RWPE1 (cell line): ENCODE measurements at regions not wholly inside any gene's neighbourhood (a gene's known extent, or its start where the extent isn't known, plus 50 kb on each side); places are given as distances from the start of the nearest gene placed in this dataset.

Experiments used
- CTCF ChIA-PET: fragments of 350-600 bp; sonication (Branson Sonifier 250); formaldehyde crosslinking; extraction: SDS; loops from one replicate; lab custom pipeline; 2021; lab: Yijun Ruan, JAX
- POLR2A ChIA-PET: fragments of 400-600 bp; formaldehyde crosslinking; extraction: SDS; loops from one replicate; lab custom pipeline; 2020; ENCODE audit warnings: antibody characterized with exemption; ENCODE audit not compliant: low non-redundant PET; lab: Yijun Ruan, JAX
- DNase-seq: peaks from one replicate; pipeline ENCODE4 v3.0.0; 2012; ENCODE audit warnings: low spot score
- H3K27ac ChIP-seq: fragments of 450-650 bp; 2 replicates; pipeline ENCODE4 v1.5.1; 2017
- TF ChIP-seq, protein P1 (sequence below): fragments of 450-650 bp; conservative IDR thresholded peaks from 2 replicates; pipeline ENCODE4 v1.5.1; 2017; ENCODE audit warnings: low read depth, mild to moderate bottlenecking

DNA sequence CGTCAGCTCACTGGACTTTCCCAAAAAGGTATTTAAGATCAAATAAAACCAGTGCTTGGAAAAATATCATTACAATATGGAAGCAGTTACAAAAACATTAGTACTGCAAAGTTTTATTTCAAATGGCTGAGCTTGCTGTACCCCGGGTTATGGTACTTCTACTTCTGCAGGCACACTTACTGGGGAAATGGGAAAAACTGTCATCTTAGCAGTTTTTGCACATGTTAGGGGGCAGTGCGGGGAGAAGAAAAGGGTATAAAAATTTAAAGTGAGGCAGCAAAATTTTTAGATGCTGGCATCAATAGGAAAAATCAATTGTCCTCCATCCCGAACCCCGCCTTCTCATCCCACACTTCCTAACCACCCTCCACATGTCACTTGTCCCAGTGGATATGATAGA, 133.4 kb downstream of the ATG4C start:
- H3K27ac ChIP-seq, result no peak overlapping the region
- DNase-seq, result no peak
- ChIA-PET CTCF (no interaction called here), POLR2A (no interaction called here)
- TF ChIP-seq, protein P1, sequence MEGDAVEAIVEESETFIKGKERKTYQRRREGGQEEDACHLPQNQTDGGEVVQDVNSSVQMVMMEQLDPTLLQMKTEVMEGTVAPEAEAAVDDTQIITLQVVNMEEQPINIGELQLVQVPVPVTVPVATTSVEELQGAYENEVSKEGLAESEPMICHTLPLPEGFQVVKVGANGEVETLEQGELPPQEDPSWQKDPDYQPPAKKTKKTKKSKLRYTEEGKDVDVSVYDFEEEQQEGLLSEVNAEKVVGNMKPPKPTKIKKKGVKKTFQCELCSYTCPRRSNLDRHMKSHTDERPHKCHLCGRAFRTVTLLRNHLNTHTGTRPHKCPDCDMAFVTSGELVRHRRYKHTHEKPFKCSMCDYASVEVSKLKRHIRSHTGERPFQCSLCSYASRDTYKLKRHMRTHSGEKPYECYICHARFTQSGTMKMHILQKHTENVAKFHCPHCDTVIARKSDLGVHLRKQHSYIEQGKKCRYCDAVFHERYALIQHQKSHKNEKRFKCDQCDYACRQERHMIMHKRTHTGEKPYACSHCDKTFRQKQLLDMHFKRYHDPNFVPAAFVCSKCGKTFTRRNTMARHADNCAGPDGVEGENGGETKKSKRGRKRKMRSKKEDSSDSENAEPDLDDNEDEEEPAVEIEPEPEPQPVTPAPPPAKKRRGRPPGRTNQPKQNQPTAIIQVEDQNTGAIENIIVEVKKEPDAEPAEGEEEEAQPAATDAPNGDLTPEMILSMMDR, result no peak

DNA sequence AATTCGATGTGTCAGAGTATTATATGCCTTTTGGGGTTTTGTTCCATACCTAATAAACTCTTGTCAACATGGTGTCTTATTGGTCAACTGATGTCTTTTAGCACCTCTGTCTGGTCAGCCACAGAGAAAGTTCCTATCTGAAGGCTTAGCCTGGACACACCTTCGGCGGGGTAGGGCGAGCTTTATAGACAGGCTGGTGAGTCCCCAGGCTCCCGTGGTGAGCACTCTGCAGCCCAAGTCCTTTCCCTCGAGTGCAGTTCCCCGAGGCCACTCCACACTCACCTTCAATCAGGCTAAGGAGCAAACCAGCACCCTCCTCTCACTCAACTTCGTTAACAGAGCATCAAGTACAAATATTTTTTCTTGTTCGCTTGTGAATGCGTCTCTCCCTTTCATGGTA, 133.9 kb downstream of the ATG4C start:
- TF ChIP-seq, protein P1, result no peak
- no peak overlapping the region for H3K27ac ChIP-seq
- DNase-seq, result no peak
- ChIA-PET POLR2A (no interaction called here), CTCF (no interaction called here)

DNA sequence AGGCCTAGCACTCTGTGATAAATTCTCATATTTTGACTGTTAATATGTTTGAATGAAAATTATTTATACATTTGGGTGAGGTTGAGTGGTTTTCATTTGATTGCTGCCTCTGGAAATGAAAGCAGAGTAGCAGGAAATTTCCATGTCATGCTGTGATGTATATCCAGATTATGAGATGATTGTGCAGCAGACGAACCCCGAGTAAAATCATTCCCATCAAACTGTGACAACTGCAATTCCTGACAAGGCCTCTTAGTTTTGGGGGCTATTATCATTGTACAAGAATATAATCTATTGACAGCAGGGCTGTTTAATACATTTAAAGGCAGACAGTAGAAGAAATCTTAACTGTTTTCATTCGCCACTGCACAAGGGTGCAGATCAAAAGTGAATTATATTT, 134.8 kb downstream of the ATG4C start:
- POLR2A ChIA-PET, result no interaction called here
- CTCF ChIA-PET, result no interaction called here
- H3K27ac ChIP-seq, result no peak overlapping the region
- TF ChIP-seq, protein P1, result no peak
- no peak for DNase-seq

DNA sequence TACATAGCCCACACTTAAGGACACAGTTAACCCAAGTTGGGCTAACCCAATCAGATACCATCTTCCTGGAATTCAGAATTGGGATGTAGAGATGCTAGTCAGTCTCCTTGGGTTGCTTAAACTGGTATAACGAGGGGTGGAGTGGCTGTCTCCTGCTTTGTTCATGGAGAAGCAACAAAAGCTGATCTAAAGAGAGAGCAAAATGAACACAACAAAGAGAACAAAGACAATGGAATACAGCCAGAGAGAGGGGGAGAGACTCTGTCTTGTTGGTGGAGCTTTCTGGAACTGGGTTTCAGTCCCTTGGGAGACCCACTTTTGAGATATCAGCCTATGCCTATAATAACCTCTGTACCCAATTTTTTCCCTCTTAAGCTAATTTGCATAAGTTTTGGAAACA, 138.1 kb downstream of the ATG4C start:
- TF ChIP-seq, protein P1, result no peak
- ChIA-PET POLR2A (no interaction called here), CTCF (no interaction called here)
- no peak overlapping the region for H3K27ac ChIP-seq
- DNase-seq, result no peak

DNA sequence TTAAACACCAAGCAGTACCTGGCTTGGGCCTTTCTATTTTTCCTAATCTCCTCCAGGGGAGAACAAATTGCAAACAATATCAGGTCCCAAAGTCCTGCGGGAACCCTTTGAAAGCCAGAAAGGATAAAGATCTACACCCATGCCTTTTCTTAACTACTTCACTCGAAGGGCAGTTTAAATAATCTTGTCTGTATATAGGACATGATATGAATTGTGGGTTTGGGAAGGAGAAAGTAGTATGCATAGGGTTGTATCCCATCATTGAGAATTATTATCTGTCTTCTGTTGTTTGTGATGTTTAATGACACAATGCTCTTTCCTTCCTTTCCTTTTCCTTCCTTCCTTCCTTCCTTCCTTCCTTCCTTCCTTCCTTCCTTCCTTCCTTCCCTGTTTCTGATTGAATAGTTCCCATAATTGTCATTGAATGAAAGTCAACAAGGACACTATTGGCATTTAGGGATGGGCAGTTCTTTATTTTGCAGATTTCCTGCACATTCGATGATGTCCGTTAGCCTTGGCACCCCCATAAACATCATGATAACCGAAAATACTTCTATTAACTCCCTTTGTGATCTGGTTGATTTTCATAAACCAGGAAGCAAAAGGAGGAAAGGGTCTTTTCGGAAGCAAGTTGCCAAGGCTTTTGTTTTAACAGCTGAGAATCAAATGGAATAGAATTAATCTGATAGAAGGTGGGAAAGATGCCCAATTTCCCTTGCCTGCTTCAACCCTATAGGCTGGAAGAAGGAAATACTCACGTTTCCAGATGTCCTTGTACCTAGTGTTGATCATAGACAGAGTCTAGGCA, 141.3 kb downstream of the ATG4C start:
- ChIA-PET POLR2A (no interaction called here), CTCF (no interaction called here)
- H3K27ac ChIP-seq, result no peak overlapping the region
- no peak for DNase-seq
- TF ChIP-seq, protein P1, result no peak

DNA sequence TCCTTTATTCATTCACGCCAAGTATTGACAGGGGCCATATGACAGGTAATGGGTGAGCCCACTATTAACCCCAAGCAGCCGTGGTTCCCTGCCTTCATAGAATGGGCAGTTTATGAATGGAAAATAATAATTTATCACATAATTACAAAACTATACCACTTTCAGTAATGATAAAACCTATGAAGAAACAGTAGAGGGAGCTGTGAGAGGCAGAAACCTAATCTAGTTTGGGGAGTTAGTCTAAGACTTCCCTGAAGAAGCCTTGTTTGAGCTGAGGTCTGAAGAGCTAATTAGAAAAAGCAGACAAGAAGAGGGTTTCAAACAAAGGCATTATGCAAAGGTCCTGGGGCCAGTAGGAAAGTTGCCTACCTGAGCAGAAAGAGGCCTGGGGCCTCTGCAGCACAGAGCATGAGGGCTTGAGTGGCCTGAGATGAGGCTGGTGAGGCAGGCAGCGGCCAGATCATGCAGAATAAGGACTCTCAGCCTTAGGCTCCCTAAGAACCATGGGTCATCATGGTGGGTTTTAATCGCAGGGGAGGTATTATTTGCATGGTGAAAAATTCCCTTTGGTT, 142.8 kb downstream of the ATG4C start:
- H3K27ac ChIP-seq, result no peak overlapping the region
- POLR2A ChIA-PET, result no interaction called here
- TF ChIP-seq, protein P1, result no peak
- CTCF ChIA-PET, result interaction anchor here (0.5 kb wide), 1 partner anchor 113 kb away, joined by 3 read pairs; no protein-coding TSS in a partner anchor
- no peak for DNase-seq
